GM23248 (cell line): ENCODE measurements at regions not wholly inside any gene's neighbourhood (a gene's known extent, or its start where the extent isn't known, plus 50 kb on each side); places are given as distances from the start of the nearest gene placed in this dataset.
"Not testable (repeated sequence)": the region's sequence is repeated elsewhere in the genome, so short reads cannot be mapped to it uniquely, and the experiment has no call there.

Source experiments
- DNase-seq: peaks from one replicate; pipeline ENCODE4 v3.0.0-alpha.2; 2015
- H2AFZ ChIP-seq: fragments of 200-600 bp; sonication (generic); 2 replicates; pipeline ENCODE4 v1.6.1; 2016; ENCODE audit warnings: antibody characterized with exemption
- H3F3A ChIP-seq: fragments of 200-600 bp; sonication (generic); 2 replicates; pipeline ENCODE4 v1.6.1; 2016; ENCODE audit warnings: mild to moderate bottlenecking, antibody characterized with exemption, mixed run types; ENCODE audit not compliant: insufficient read depth
- H3K27ac ChIP-seq: fragments of 200-600 bp; sonication (generic); 2 replicates; pipeline ENCODE4 v1.5.1; 2016; ENCODE audit warnings: mild to moderate bottlenecking
- H3K27me3 ChIP-seq: fragments of 200-600 bp; sonication (generic); replicated peaks from 2 replicates; pipeline ENCODE4 v1.6.1; 2016; ENCODE audit warnings: mild to moderate bottlenecking; ENCODE audit not compliant: insufficient read depth
- H3K36me3 ChIP-seq: fragments of 200-600 bp; sonication (generic); 2 replicates; pipeline ENCODE4 v1.6.1; 2016; ENCODE audit warnings: low read depth, mild to moderate bottlenecking
- H3K4me1 ChIP-seq: fragments of 200-600 bp; sonication (generic); 2 replicates; pipeline ENCODE4 v1.6.1; 2016; ENCODE audit warnings: mild to moderate bottlenecking; ENCODE audit not compliant: insufficient read depth
- H3K4me2 ChIP-seq: fragments of 200-600 bp; sonication (generic); one replicate; pipeline ENCODE4 v1.6.1; 2016; ENCODE audit warnings: mild to moderate bottlenecking; ENCODE audit not compliant: unreplicated experiment
- H3K4me3 ChIP-seq: fragments of 200-600 bp; sonication (generic); 2 replicates; pipeline ENCODE4 v1.5.1; 2016; ENCODE audit warnings: mild to moderate bottlenecking
- H3K79me2 ChIP-seq: fragments of 200-600 bp; sonication (generic); 2 replicates; pipeline ENCODE4 v1.6.1; 2016; ENCODE audit warnings: mild to moderate bottlenecking; ENCODE audit not compliant: insufficient read depth
- H3K9ac ChIP-seq: fragments of 200-600 bp; sonication (generic); 2 replicates; pipeline ENCODE4 v1.6.1; 2016; ENCODE audit warnings: mild to moderate bottlenecking
- H3K9me2 ChIP-seq: fragments of 200-600 bp; sonication (generic); 2 replicates; pipeline ENCODE4 v1.6.1; 2016; ENCODE audit warnings: mixed run types, mild to moderate bottlenecking, moderate library complexity; ENCODE audit not compliant: insufficient read depth
- H3K9me3 ChIP-seq: fragments of 200-600 bp; sonication (generic); one replicate; pipeline ENCODE4 v1.6.1; 2017; ENCODE audit warnings: low read depth
- H4K20me1 ChIP-seq: fragments of 200-600 bp; sonication (generic); 2 replicates; pipeline ENCODE4 v1.6.0; 2016; ENCODE audit not compliant: insufficient read depth
- EZH2 ChIP-seq: fragments of 200-600 bp; sonication (generic); IDR thresholded peaks from 2 replicates; pipeline ENCODE4 v1.6.1; 2018; ENCODE audit warnings: antibody characterized with exemption, mild to moderate bottlenecking; ENCODE audit not compliant: insufficient read depth, poor library complexity, severe bottlenecking
- EZH2phosphoT487 ChIP-seq: fragments of 200-600 bp; sonication (generic); IDR thresholded peaks from 2 replicates; pipeline ENCODE4 v1.6.1; 2018; ENCODE audit warnings: antibody characterized with exemption, moderate library complexity, mild to moderate bottlenecking, low read depth; ENCODE audit not compliant: insufficient read depth
- WGBS, 2 experiments: methylation state at CpG; one replicate each; pipeline ENCODE4 v1.1.6; 2015 to 2017; ENCODE audit warnings: low lambda C conversion rate in 2 of 2, low coverage in 1 of 2; ENCODE audit errors: missing lambda C conversion rate in 2 of 2; 5-methylcytosine and 5-hydroxymethylcytosine counted together
- in situ Hi-C: fragments of 300-500 bp; cut with MboI; formaldehyde crosslinking; loops from 2 replicates; pipeline ENCODE4 v1.15.0; 2020

DNA sequence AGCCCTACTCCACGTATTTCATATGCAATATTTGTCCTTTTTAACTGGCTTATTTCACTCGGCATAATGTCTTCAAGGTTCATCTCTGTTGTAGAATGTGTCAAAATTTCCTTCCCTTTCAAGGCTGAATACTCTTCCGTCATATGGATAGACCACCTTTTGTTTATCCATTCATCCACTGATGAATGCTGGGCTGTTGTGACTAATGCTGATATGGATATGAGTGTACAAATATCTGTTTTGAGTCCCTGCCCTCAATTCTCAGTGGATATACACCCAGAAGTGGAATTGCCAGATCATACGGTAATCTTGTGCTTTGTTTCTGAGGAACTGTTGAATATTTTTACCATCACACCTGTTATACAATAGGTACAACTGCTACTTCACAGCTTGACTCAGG, 155.2 kb upstream of the IRF2BP2 start:
- Histone ChIP-seq H3K36me3 (no peaks in the 10 kb centered on the region), H3F3A (no peaks in the 10 kb centered on the region), H4K20me1 (no peaks in the 10 kb centered on the region), H2AFZ (no peak overlapping the region), H3K4me1 (no peaks in the 10 kb centered on the region), H3K4me2 (no peak overlapping the region), H3K27me3 (no peaks in the 10 kb centered on the region), H3K9ac (no peak overlapping the region), H3K79me2 (no peaks in the 10 kb centered on the region), H3K9me2 (no peaks in the 10 kb centered on the region), H3K9me3 (no peaks in the 10 kb centered on the region), H3K4me3 (no peak overlapping the region), H3K27ac (no peak overlapping the region)
- TF ChIP-seq EZH2phosphoT487 (no peak), EZH2 (no peak)
- 97 to 98% methylated on average over 4 of the region's 4 CpGs for WGBS, 2 experiments
- in situ Hi-C loops: no loop called here
- no peak for DNase-seq

DNA sequence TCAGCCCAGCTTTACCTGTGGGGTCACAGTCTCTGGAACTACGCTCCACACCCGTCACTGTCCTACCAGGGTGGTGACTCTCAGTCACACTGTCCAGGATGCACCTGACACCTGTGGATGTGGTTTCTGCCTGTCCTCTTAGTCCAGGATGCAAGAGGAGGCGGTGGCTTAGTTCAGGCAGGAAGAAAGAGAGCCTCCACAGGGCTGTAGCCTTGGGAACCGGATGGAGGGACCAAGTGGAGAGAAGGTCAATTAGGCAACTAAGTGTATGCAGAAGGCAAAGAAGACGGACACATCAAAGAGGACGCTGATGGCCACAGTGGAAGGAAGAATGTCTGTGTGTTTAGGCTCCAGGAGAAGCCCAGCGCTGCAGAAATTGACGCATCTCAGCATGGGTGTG, 153.9 kb upstream of the IRF2BP2 start:
- no peaks in the 10 kb centered on the region for H3K4me1 ChIP-seq
- H2AFZ ChIP-seq: no peak overlapping the region
- no peaks in the 10 kb centered on the region for H3K27me3 ChIP-seq
- no peak overlapping the region for H3K4me3 ChIP-seq
- H3K36me3 ChIP-seq: no peaks in the 10 kb centered on the region
- no peaks in the 10 kb centered on the region for H3F3A ChIP-seq
- no peak overlapping the region for H3K27ac ChIP-seq
- TF ChIP-seq EZH2phosphoT487 (no peak), EZH2 (no peak)
- DNase-seq: no peak
- H3K9me3 ChIP-seq: no peaks in the 10 kb centered on the region
- in situ Hi-C loops: no loop called here
- no peak overlapping the region for H3K4me2 ChIP-seq
- H3K9ac ChIP-seq: no peak overlapping the region
- H3K79me2 ChIP-seq: no peaks in the 10 kb centered on the region
- 94 to 99% methylated on average over 8 of the region's 8 CpGs for WGBS, 2 experiments
- H3K9me2 ChIP-seq: no peaks in the 10 kb centered on the region
- H4K20me1 ChIP-seq: no peaks in the 10 kb centered on the region

DNA sequence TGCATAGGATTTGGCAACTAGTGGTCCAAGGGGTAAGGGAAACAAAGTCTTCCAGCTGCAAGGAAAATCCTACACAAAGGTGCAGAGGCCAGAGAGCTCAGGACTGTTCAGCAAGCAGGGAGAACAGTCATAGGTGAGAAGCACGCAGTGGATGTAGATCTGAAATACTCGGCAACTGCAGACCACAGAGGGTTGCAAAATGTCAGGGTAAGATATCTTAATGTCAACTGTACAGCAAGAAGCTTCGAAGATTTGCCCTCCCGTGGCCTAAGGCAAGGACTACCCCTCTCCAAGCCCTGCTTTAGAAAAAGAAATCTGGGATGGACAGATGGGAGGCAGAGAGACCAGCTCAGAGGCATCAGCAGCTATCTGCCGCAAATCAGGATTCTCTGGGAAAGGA, 153.4 kb upstream of the IRF2BP2 start:
- Histone ChIP-seq H3K4me1 (no peaks in the 10 kb centered on the region), H3F3A (no peaks in the 10 kb centered on the region), H3K9ac (no peak overlapping the region), H3K27ac (no peak overlapping the region), H3K27me3 (no peaks in the 10 kb centered on the region), H3K4me3 (no peak overlapping the region), H3K9me3 (no peaks in the 10 kb centered on the region), H3K9me2 (no peaks in the 10 kb centered on the region), H3K4me2 (no peak overlapping the region), H3K79me2 (no peaks in the 10 kb centered on the region), H2AFZ (no peak overlapping the region), H3K36me3 (no peaks in the 10 kb centered on the region), H4K20me1 (no peaks in the 10 kb centered on the region)
- 74 to 78% methylated on average over 5 of the region's 5 CpGs for WGBS, 2 experiments
- in situ Hi-C loops: no loop called here
- TF ChIP-seq EZH2phosphoT487 (no peak), EZH2 (no peak)
- DNase-seq: no peak

DNA sequence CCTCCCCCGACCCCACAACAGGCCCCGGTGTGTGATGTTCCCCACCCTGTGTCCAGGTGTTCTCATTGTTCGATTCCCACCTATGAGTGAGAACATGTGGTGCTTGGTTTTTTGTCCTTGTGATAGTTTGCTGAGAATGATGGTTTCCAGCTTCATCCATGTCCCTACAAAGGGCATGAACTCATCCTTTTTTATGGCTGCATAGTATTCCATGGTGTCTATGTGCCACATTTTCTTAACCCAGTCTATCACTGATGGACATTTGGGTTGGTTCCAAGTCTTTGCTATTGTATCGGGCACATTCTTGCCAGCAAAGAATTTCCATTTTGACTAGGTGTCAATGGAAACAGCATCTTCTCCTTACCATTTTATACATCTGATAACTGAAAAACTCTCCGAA, 152.1 kb upstream of the IRF2BP2 start:
- in situ Hi-C loops, H3F3A ChIP-seq, DNase-seq, H3K9ac ChIP-seq, H3K4me2 ChIP-seq, H3K27me3 ChIP-seq, H3K4me1 ChIP-seq, H3K27ac ChIP-seq, H3K9me3 ChIP-seq, H2AFZ ChIP-seq, H4K20me1 ChIP-seq, H3K36me3 ChIP-seq, H3K79me2 ChIP-seq, H3K4me3 ChIP-seq, H3K9me2 ChIP-seq: not testable (repeated sequence)
- WGBS, 2 experiments: 84 to 90% methylated on average over 5 of the region's 5 CpGs

DNA sequence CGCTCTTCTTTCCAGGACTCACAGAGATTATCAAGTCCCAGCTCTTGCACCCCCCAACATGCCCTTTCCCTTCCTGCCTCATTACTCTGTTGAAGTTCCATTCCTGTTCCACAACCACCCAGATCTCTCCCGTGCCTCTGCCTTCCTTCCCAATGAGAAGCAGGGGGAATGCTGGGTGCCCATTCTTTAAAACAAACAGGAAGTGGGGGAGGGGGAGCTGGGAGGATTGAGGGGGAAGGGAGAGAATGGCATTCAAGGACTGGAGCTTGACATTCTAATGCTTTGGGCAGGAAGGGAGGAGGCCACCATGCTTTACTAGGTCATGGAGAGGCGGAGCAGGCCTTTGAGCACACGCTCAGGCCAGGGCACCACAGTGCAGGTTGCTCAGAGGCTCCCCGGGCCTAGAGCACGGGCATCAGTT, 150.3 kb upstream of the IRF2BP2 start:
- no peaks in the 10 kb centered on the region for H3K9me2 ChIP-seq
- DNase-seq: no peak
- H3K79me2 ChIP-seq: no peaks in the 10 kb centered on the region
- H3K9me3 ChIP-seq: no peaks in the 10 kb centered on the region
- H4K20me1 ChIP-seq: no peaks in the 10 kb centered on the region
- no peaks in the 10 kb centered on the region for H3F3A ChIP-seq
- H3K36me3 ChIP-seq: no peaks in the 10 kb centered on the region
- no peak for TF ChIP-seq EZH2
- no peak for TF ChIP-seq EZH2phosphoT487
- in situ Hi-C loops: no loop called here
- no peak overlapping the region for H3K9ac ChIP-seq
- no peak overlapping the region for H3K27ac ChIP-seq
- no peak overlapping the region for H2AFZ ChIP-seq
- WGBS, 2 experiments: 83 to 90% methylated on average over 6 of the region's 6 CpGs
- H3K4me3 ChIP-seq: no peak overlapping the region
- peaks cover 4% of the 10 kb centered on the region for H3K4me1 ChIP-seq
- no peaks in the 10 kb centered on the region for H3K27me3 ChIP-seq
- no peak overlapping the region for H3K4me2 ChIP-seq
